ENCODE measurements at regions not wholly inside any gene's neighbourhood (a gene's known extent, or its start where the extent isn't known, plus 50 kb on each side); places are given as distances from the start of the nearest gene placed in this dataset.

GRCh38 chr2:199627417-199627816 lies 169.7 kb upstream of the SATB2 start:
- DNase-seq: no peak

GRCh38 chr2:199624958-199625357 lies 167.2 kb upstream of the SATB2 start:
- DNase-seq: no peak

GRCh38 chr2:199612509-199613130 lies 154.9 kb upstream of the SATB2 start:
- DNase-seq: no peak

GRCh38 chr2:199607914-199608313 lies 150.2 kb upstream of the SATB2 start:
- no peak for DNase-seq

- DNase-seq: no peak
Measured at GRCh38 chr2:199606193-199606780, 148.5 kb upstream of the SATB2 start.

GRCh38 chr2:199603721-199604291 lies 146.1 kb upstream of the SATB2 start:
- peak; percentile 57 for DNase-seq

- DNase-seq: peak; percentile 33
Measured at GRCh38 chr2:199602896-199603717, 145.4 kb upstream of the SATB2 start.

- peak; percentile 10 for DNase-seq
Measured at GRCh38 chr2:199602271-199602895, 144.6 kb upstream of the SATB2 start.

- DNase-seq: peak; percentile 23
Measured at GRCh38 chr2:199596549-199596948, 138.8 kb upstream of the SATB2 start.

- no peak for DNase-seq
Measured at GRCh38 chr2:199594443-199594842, 136.7 kb upstream of the SATB2 start.

- DNase-seq: no peak
Measured at GRCh38 chr2:199591826-199592225, 134.1 kb upstream of the SATB2 start.

- DNase-seq: no peak
Measured at GRCh38 chr2:199590321-199591203, 132.8 kb upstream of the SATB2 start.

GRCh38 chr2:199589306-199589705 lies 131.6 kb upstream of the SATB2 start:
- DNase-seq: no peak

- DNase-seq: no peak
Measured at GRCh38 chr2:199588054-199588453, 130.3 kb upstream of the SATB2 start.

- no peak for DNase-seq
Measured at GRCh38 chr2:199586646-199587045, 128.9 kb upstream of the SATB2 start.

- no peak for DNase-seq
Measured at GRCh38 chr2:199583676-199584075, 125.9 kb upstream of the SATB2 start.

- peak; percentile 31 for DNase-seq
Measured at GRCh38 chr2:199581935-199582360, 124.2 kb upstream of the SATB2 start.

- DNase-seq: no peak
Measured at GRCh38 chr2:199581408-199581807, 123.7 kb upstream of the SATB2 start.

- DNase-seq: no peak
Measured at GRCh38 chr2:199575416-199575815, 117.7 kb upstream of the SATB2 start.

GRCh38 chr2:199572571-199572970 lies 114.8 kb upstream of the SATB2 start:
- peak; percentile 17 for DNase-seq

- no peak for DNase-seq
Measured at GRCh38 chr2:199570934-199571333, 113.2 kb upstream of the SATB2 start.

- DNase-seq: no peak
Measured at GRCh38 chr2:199569336-199569735, 111.6 kb upstream of the SATB2 start.
